ENCODE measurements at regions not wholly inside any gene's neighbourhood (a gene's known extent, or its start where the extent isn't known, plus 50 kb on each side); places are given as distances from the start of the nearest gene placed in this dataset.

- no peak for TF ChIP-seq CTCF (IDR thresholded peaks at IDR 0.05; ENCODE audit: control extremely low read depth, extremely low read depth, low read depth, missing control alignments)
- ChIA-PET CTCF (no interaction called here), POLR2A (no interaction called here)
- no peak for DNase-seq (ENCODE audit: extremely low spot score)
Observed at GRCh38 chr12:18953505-18953904, 176.0 kb upstream of the PLEKHA5 start.

- no peak for TF ChIP-seq CTCF (IDR thresholded peaks at IDR 0.05; ENCODE audit: control extremely low read depth, extremely low read depth, low read depth, missing control alignments)
- ChIA-PET CTCF (no interaction called here), POLR2A (no interaction called here)
- DNase-seq (ENCODE audit: extremely low spot score): no peak
Observed at GRCh38 chr12:18955594-18955993, 173.9 kb upstream of the PLEKHA5 start.

GRCh38 chr12:18965203-18965602, 164.3 kb upstream of the PLEKHA5 start:
- no peak for DNase-seq (ENCODE audit: extremely low spot score)
- ChIA-PET CTCF (interaction anchor here (0.9 kb wide), 1 partner anchor 28 kb away, joined by 3 read pairs; no protein-coding TSS in a partner anchor), POLR2A (no interaction called here)
- no peak for TF ChIP-seq CTCF (IDR thresholded peaks at IDR 0.05; ENCODE audit: control extremely low read depth, extremely low read depth, low read depth, missing control alignments)

- no peak for DNase-seq (ENCODE audit: extremely low spot score)
- ChIA-PET POLR2A (no interaction called here), CTCF (no interaction called here)
- no peak for TF ChIP-seq CTCF (IDR thresholded peaks at IDR 0.05; ENCODE audit: control extremely low read depth, extremely low read depth, low read depth, missing control alignments)
Observed at GRCh38 chr12:18966954-18967353, 162.6 kb upstream of the PLEKHA5 start.

GRCh38 chr12:18967814-18968213, 161.7 kb upstream of the PLEKHA5 start:
- ChIA-PET POLR2A (no interaction called here), CTCF (interaction anchor here (0.9 kb wide), 1 partner anchor 36 kb away, joined by 3 read pairs; no protein-coding TSS in a partner anchor)
- TF ChIP-seq CTCF (IDR thresholded peaks at IDR 0.05; ENCODE audit: control extremely low read depth, extremely low read depth, low read depth, missing control alignments): no peak
- no peak for DNase-seq (ENCODE audit: extremely low spot score)

- DNase-seq (ENCODE audit: extremely low spot score): no peak
- CTCF ChIA-PET: no interaction called here
- POLR2A ChIA-PET: no interaction called here
- TF ChIP-seq CTCF (IDR thresholded peaks at IDR 0.05; ENCODE audit: control extremely low read depth, extremely low read depth, low read depth, missing control alignments): no peak
Observed at GRCh38 chr12:18969512-18969911, 160.0 kb upstream of the PLEKHA5 start.

- no peak for TF ChIP-seq CTCF (IDR thresholded peaks at IDR 0.05; ENCODE audit: control extremely low read depth, extremely low read depth, low read depth, missing control alignments)
- ChIA-PET POLR2A (no interaction called here), CTCF (no interaction called here)
- DNase-seq (ENCODE audit: extremely low spot score): no peak
Observed at GRCh38 chr12:18970603-18971002, 158.9 kb upstream of the PLEKHA5 start.
